Panc1 (cell line): ENCODE measurements at regions not wholly inside any gene's neighbourhood (a gene's known extent, or its start where the extent isn't known, plus 50 kb on each side); places are given as distances from the start of the nearest gene placed in this dataset.

ENCODE experiments used
- CTCF ChIP-seq: fragments of 450-650 bp; IDR thresholded peaks from 2 replicates; pipeline ENCODE4 v1.5.1; 2017; ENCODE audit warnings: mild to moderate bottlenecking
- POLR2AphosphoS5 ChIP-seq: IDR thresholded peaks from 2 replicates; pipeline ENCODE4 v1.6.1; 2012; ENCODE audit warnings: mild to moderate bottlenecking, low read depth, low read length, moderate library complexity
- REST ChIP-seq, 2 experiments: IDR thresholded peaks; 2 replicates each; pipeline ENCODE4 v1.6.1; 2011 to 2012; ENCODE audit warnings: low read depth in 2 of 2, control low read depth in 1 of 2, low read length in 1 of 2, mild to moderate bottlenecking in 1 of 2, moderate library complexity in 1 of 2; ENCODE audit not compliant: insufficient read depth in 1 of 2
- SIN3A ChIP-seq: IDR thresholded peaks from 2 replicates; pipeline ENCODE4 v1.6.1; 2012; ENCODE audit warnings: low read depth, mild to moderate bottlenecking, low read length, moderate library complexity, borderline replicate concordance; ENCODE audit not compliant: insufficient read depth
- TCF7L2 ChIP-seq: IDR thresholded peaks from 2 replicates; pipeline ENCODE4 v1.6.1; 2011; ENCODE audit warnings: mild to moderate bottlenecking, low read depth, low read length, inconsistent platforms

DNA sequence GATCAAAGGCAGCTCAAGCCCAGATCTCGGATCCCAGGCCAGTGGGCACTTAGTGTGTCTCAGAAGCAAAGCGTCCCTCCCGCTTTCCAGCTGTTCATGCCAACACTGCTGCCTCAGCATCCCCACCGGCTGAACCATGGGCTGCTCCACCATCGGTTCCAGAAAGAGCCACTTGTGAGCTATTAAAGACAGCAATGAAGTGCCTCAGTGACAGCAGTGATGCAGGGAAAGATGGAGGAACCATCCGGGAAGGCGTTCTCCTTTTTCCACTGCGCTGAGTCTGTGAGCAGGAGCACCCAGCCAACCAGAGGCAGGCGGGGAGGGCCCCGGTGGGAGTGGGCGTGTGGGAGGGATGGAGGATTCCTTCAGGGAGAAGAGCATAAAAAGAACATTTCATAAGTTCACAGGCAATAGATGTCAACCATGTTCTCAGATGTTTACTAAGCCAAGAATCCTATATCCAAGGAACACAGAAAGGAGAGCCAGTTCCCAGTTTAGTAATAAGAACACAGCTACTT lies 96.2 kb upstream of the MKI67 start:
- TF ChIP-seq CTCF (no peak), TCF7L2 (no peak), POLR2AphosphoS5 (no peak), SIN3A (no peak), REST (IDR thresholded peaks at IDR 0.05; ENCODE audit: insufficient read depth in 1 of 2, low read depth in 2 of 2, low read length in 1 of 2) (no peak)
